ENCODE measurements at regions not wholly inside any gene's neighbourhood (a gene's known extent, or its start where the extent isn't known, plus 50 kb on each side); places are given as distances from the start of the nearest gene placed in this dataset.

DNA sequence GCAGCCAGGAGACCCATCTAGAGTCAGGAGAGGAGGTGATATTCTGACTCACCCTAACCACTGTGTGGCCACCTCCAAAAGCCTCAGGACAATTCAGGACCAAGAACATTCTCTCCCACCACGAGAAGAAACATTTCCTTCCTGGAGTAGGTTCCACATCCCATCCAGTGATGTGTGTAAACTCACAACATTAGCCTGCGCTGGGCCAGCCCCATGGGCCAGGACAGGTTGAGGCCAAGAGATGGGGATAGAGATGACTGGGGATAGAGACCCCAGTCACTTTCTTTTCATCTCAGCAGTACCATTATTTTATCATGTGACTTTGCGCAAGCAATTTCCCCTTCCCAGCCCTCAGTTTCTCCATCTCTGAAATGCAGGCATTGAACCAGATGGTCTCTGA, 126.6 kb upstream of the PTPRT start:
- TF ChIP-seq, protein P1, sequence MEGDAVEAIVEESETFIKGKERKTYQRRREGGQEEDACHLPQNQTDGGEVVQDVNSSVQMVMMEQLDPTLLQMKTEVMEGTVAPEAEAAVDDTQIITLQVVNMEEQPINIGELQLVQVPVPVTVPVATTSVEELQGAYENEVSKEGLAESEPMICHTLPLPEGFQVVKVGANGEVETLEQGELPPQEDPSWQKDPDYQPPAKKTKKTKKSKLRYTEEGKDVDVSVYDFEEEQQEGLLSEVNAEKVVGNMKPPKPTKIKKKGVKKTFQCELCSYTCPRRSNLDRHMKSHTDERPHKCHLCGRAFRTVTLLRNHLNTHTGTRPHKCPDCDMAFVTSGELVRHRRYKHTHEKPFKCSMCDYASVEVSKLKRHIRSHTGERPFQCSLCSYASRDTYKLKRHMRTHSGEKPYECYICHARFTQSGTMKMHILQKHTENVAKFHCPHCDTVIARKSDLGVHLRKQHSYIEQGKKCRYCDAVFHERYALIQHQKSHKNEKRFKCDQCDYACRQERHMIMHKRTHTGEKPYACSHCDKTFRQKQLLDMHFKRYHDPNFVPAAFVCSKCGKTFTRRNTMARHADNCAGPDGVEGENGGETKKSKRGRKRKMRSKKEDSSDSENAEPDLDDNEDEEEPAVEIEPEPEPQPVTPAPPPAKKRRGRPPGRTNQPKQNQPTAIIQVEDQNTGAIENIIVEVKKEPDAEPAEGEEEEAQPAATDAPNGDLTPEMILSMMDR (IDR thresholded peaks at IDR 0.05), result no peak
- TF ChIP-seq POLR2A (IDR thresholded peaks at IDR 0.05) (no peak), EP300 (IDR thresholded peaks at IDR 0.05; ENCODE audit: low read depth) (no peak)
